ENCODE measurements at regions not wholly inside any gene's neighbourhood (a gene's known extent, or its start where the extent isn't known, plus 50 kb on each side); places are given as distances from the start of the nearest gene placed in this dataset.
A peak's percentile ranks its signal among the peaks of the same experiment; 100 is the strongest.
"Not testable (repeated sequence)": the region's sequence is repeated elsewhere in the genome, so short reads cannot be mapped to it uniquely, and the experiment has no call there.

- no peak for DNase-seq (ENCODE audit: low spot score)
Measured at GRCh38 chr13:65500481-65500880, 1729.7 kb downstream of the PCDH9 start.

- DNase-seq (ENCODE audit: low spot score): no peak
Measured at GRCh38 chr13:65499256-65499655, 1730.9 kb downstream of the PCDH9 start.

GRCh38 chr13:65497265-65497664 lies 1732.9 kb downstream of the PCDH9 start:
- DNase-seq (ENCODE audit: low spot score): peak; percentile 6

GRCh38 chr13:65490725-65491124 lies 1739.4 kb downstream of the PCDH9 start:
- DNase-seq (ENCODE audit: low spot score): not testable (repeated sequence)

- DNase-seq (ENCODE audit: low spot score): no peak
Measured at GRCh38 chr13:65488606-65489005, 1741.5 kb downstream of the PCDH9 start.

- no peak for DNase-seq (ENCODE audit: low spot score)
Measured at GRCh38 chr13:65479692-65480091, 1750.4 kb downstream of the PCDH9 start.

GRCh38 chr13:65473196-65473595 lies 1756.9 kb downstream of the PCDH9 start:
- DNase-seq (ENCODE audit: low spot score): no peak

GRCh38 chr13:65472336-65472735 lies 1757.8 kb downstream of the PCDH9 start:
- no peak for DNase-seq (ENCODE audit: low spot score)

- DNase-seq (ENCODE audit: low spot score): no peak
Measured at GRCh38 chr13:65470781-65471180, 1759.4 kb downstream of the PCDH9 start.

- DNase-seq (ENCODE audit: low spot score): no peak
Measured at GRCh38 chr13:65468628-65469027, 1761.5 kb downstream of the PCDH9 start.

GRCh38 chr13:65461590-65461989 lies 1768.5 kb downstream of the PCDH9 start:
- DNase-seq (ENCODE audit: low spot score): no peak

- no peak for DNase-seq (ENCODE audit: low spot score)
Measured at GRCh38 chr13:65460136-65460535, 1770.0 kb downstream of the PCDH9 start.

- DNase-seq (ENCODE audit: low spot score): no peak
Measured at GRCh38 chr13:65456150-65456912, 1773.8 kb downstream of the PCDH9 start.

GRCh38 chr13:65454403-65454802 lies 1775.7 kb downstream of the PCDH9 start:
- DNase-seq (ENCODE audit: low spot score): no peak

GRCh38 chr13:65453982-65454381 lies 1776.2 kb downstream of the PCDH9 start:
- DNase-seq (ENCODE audit: low spot score): no peak

GRCh38 chr13:65445340-65445739 lies 1784.8 kb downstream of the PCDH9 start:
- DNase-seq (ENCODE audit: low spot score): no peak

- DNase-seq (ENCODE audit: low spot score): no peak
Measured at GRCh38 chr13:65435590-65435989, 1794.5 kb downstream of the PCDH9 start.

- DNase-seq (ENCODE audit: low spot score): no peak
Measured at GRCh38 chr13:65417953-65418352, 1812.2 kb downstream of the PCDH9 start.

- no peak for DNase-seq (ENCODE audit: low spot score)
Measured at GRCh38 chr13:65416784-65417183, 1813.4 kb downstream of the PCDH9 start.

- DNase-seq (ENCODE audit: low spot score): no peak
Measured at GRCh38 chr13:65414187-65414586, 1815.9 kb downstream of the PCDH9 start.

GRCh38 chr13:65411521-65411920 lies 1818.6 kb downstream of the PCDH9 start:
- DNase-seq (ENCODE audit: low spot score): no peak

- no peak for DNase-seq (ENCODE audit: low spot score)
Measured at GRCh38 chr13:65410791-65411190, 1819.3 kb downstream of the PCDH9 start.

GRCh38 chr13:65401315-65401714 lies 1828.8 kb downstream of the PCDH9 start:
- DNase-seq (ENCODE audit: low spot score): no peak

GRCh38 chr13:65400702-65401101 lies 1829.4 kb downstream of the PCDH9 start:
- DNase-seq (ENCODE audit: low spot score): no peak

Data from COLO829 (cell line).